Liver (tissue), 8 donors: ENCODE measurements at regions not wholly inside any gene's neighbourhood (a gene's known extent, or its start where the extent isn't known, plus 50 kb on each side); places are given as distances from the start of the nearest gene placed in this dataset.

Experiments used
- DNase-seq: peaks from one replicate; pipeline ENCODE4 v3.0.0-alpha.2; 2017; ENCODE audit warnings: low spot score
- H3K27ac ChIP-seq, 2 donors: one replicate each; pipeline ENCODE4 v1.7.0; 2013; ENCODE audit warnings: inconsistent platforms in 2 of 2, low read length in 2 of 2, control low read depth in 1 of 2, low read depth in 1 of 2, mild to moderate bottlenecking in 1 of 2
- H3K27me3 ChIP-seq, 4 donors: one replicate each; pipeline versions ENCODE4 v1.6.1 to v1.7.0; 2013; ENCODE audit warnings: low read length in 3 of 4, inconsistent platforms in 1 of 4, mild to moderate bottlenecking in 1 of 4, moderate library complexity in 1 of 4; ENCODE audit not compliant: control insufficient read depth in 4 of 4, insufficient read depth in 4 of 4
- H3K36me3 ChIP-seq, 4 donors: one replicate each; pipeline versions ENCODE4 v1.6.1 to v1.7.0; 2013; ENCODE audit warnings: low read length in 3 of 4, mild to moderate bottlenecking in 3 of 4, low read depth in 1 of 4, moderate library complexity in 1 of 4; ENCODE audit not compliant: control insufficient read depth in 4 of 4, insufficient read depth in 3 of 4
- H3K4me1 ChIP-seq, 4 donors: one replicate each; pipeline versions ENCODE4 v1.6.1 to v1.7.0; 2013; ENCODE audit warnings: low read length in 3 of 4, mild to moderate bottlenecking in 3 of 4, moderate library complexity in 1 of 4; ENCODE audit not compliant: control insufficient read depth in 4 of 4, insufficient read depth in 4 of 4
- H3K4me3 ChIP-seq, 3 donors: one replicate each; pipeline versions ENCODE4 v1.6.1 to v1.7.0; 2013; ENCODE audit warnings: low read length in 3 of 3, control low read depth in 1 of 3, low read depth in 1 of 3, mild to moderate bottlenecking in 1 of 3
- H3K9ac ChIP-seq, 2 donors: one replicate each; pipeline ENCODE4 v1.7.0; 2013; ENCODE audit warnings: low read length in 2 of 2, mild to moderate bottlenecking in 2 of 2, moderate library complexity in 2 of 2, control low read depth in 1 of 2, low read depth in 1 of 2
- H3K9me3 ChIP-seq, 4 donors: one replicate each; pipeline versions ENCODE4 v1.6.1 to v1.7.0; 2013; ENCODE audit warnings: low read length in 3 of 4; ENCODE audit not compliant: control insufficient read depth in 4 of 4
- ATF3 ChIP-seq: IDR thresholded peaks from 2 replicates; pipeline ENCODE4 v1.6.1; 2016; ENCODE audit warnings: antibody characterized with exemption
- FOXA2 ChIP-seq: IDR thresholded peaks from 2 replicates; pipeline ENCODE4 v1.6.1; 2016; ENCODE audit warnings: antibody characterized with exemption
- GABPA ChIP-seq, 2 donors: IDR thresholded peaks in 1 of 2; conservative IDR thresholded peaks in 1 of 2; 2 replicates each; pipeline ENCODE4 v1.6.1; 2016; ENCODE audit warnings: antibody characterized with exemption in 2 of 2, mild to moderate bottlenecking in 1 of 2, moderate library complexity in 1 of 2
- HNF4A ChIP-seq, 2 donors: conservative IDR thresholded peaks; 2 replicates each; pipeline ENCODE4 v1.6.1; 2016; ENCODE audit warnings: antibody characterized with exemption in 2 of 2, mild to moderate bottlenecking in 2 of 2
- HNF4G ChIP-seq: IDR thresholded peaks from 2 replicates; pipeline ENCODE4 v1.6.1; 2016; ENCODE audit warnings: antibody characterized with exemption
- JUND ChIP-seq, 2 donors: IDR thresholded peaks; 2 replicates each; pipeline ENCODE4 v1.6.1; 2016; ENCODE audit warnings: antibody characterized with exemption in 2 of 2
- MAX ChIP-seq: IDR thresholded peaks from 2 replicates; pipeline ENCODE4 v1.6.1; 2016; ENCODE audit warnings: antibody characterized with exemption
- NR2F2 ChIP-seq: IDR thresholded peaks from 2 replicates; pipeline ENCODE4 v1.6.1; 2016; ENCODE audit warnings: antibody characterized with exemption
- RAD21 ChIP-seq, 2 donors: IDR thresholded peaks; 2 replicates each; pipeline ENCODE4 v1.6.1; 2016; ENCODE audit warnings: antibody characterized with exemption in 2 of 2, mild to moderate bottlenecking in 2 of 2
- RXRA ChIP-seq, 2 donors: IDR thresholded peaks; 2 replicates each; pipeline ENCODE4 v1.6.1; 2017 to 2018; ENCODE audit warnings: antibody characterized with exemption in 2 of 2, mild to moderate bottlenecking in 1 of 2
- SP1 ChIP-seq: IDR thresholded peaks from 2 replicates; pipeline ENCODE4 v1.6.1; 2018; ENCODE audit warnings: antibody characterized with exemption, mild to moderate bottlenecking
- TAF1 ChIP-seq: conservative IDR thresholded peaks from 2 replicates; pipeline ENCODE4 v1.6.1; 2016; ENCODE audit warnings: antibody characterized with exemption, mild to moderate bottlenecking
- YY1 ChIP-seq: IDR thresholded peaks from 2 replicates; pipeline ENCODE4 v1.6.1; 2016; ENCODE audit warnings: antibody characterized with exemption, mild to moderate bottlenecking
- WGBS: extraction: QIAGEN DNeasy Blood & Tissue Kit; methylation state at CpG from one replicate; pipeline ENCODE4 v1.1.7; 2013; 5-methylcytosine and 5-hydroxymethylcytosine counted together
- TF ChIP-seq, protein P1 (sequence below): IDR thresholded peaks from 2 replicates; pipeline ENCODE4 v1.6.1; 2016; ENCODE audit warnings: antibody characterized with exemption, mild to moderate bottlenecking
- TF ChIP-seq, protein P2 (sequence below): IDR thresholded peaks from 2 replicates; pipeline ENCODE4 v1.6.1; 2016; ENCODE audit warnings: antibody characterized with exemption
- TF ChIP-seq, protein P3 (sequence below): fragments of 150-350 bp; IDR thresholded peaks from 2 replicates; pipeline ENCODE4 v1.5.1; 2017; ENCODE audit warnings: improper control_type of control experiment, low read depth, low read length; ENCODE audit not compliant: missing input control
- donor health status: healthy.
- donor health status: healthy.
- donor health status: healthy.
- donor health status: healthy.
- donor health status: healthy.

DNA sequence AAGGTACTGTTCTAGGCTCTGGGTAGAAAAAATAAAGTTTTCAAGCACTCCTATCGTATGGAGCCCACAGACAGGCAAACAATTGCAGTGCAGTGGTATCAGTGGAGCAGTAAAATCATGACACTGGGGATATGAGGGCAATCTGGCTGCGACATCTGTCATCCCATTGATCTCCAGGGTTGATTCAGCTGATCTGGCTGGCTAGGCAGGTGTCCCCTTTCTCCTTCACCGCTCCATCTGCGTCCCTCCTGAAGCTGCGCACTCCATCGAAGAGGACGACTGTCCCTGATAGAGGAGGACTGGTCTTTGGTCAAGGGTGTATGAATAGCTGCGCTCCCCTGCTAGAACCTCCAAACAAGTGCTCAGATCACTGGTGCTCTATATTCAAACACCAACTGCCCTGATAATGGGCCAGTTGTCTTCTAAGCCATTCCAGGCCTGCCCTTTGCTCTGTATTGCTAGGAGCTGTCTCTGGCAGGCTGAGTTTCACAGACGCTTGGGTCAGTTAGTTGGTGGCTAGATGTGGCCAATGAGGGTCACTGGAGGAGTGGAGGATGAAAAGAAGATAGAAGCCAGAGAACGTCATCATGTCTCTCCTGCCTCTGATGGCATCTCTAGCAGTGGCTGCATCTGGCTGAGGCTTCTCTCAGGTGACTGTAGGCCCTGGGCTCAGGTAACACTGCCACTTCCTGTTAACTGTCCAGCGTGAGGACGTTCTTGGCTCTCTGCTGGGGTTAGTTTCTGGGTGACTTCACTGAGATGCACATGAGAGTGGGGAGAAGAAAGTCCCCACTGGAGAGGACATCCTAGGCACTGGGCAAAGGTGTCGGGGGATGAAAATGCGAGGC, 205.0 kb upstream of the FOXN3 start:
- no peaks in the 10 kb centered on the region for H3K27me3 ChIP-seq
- H3K4me3 ChIP-seq, result no peak overlapping the region
- WGBS, result 93% methylated on average over 14 of the region's 14 CpGs
- no peaks in the 10 kb centered on the region for H3K9me3 ChIP-seq
- TF ChIP-seq, protein P1, sequence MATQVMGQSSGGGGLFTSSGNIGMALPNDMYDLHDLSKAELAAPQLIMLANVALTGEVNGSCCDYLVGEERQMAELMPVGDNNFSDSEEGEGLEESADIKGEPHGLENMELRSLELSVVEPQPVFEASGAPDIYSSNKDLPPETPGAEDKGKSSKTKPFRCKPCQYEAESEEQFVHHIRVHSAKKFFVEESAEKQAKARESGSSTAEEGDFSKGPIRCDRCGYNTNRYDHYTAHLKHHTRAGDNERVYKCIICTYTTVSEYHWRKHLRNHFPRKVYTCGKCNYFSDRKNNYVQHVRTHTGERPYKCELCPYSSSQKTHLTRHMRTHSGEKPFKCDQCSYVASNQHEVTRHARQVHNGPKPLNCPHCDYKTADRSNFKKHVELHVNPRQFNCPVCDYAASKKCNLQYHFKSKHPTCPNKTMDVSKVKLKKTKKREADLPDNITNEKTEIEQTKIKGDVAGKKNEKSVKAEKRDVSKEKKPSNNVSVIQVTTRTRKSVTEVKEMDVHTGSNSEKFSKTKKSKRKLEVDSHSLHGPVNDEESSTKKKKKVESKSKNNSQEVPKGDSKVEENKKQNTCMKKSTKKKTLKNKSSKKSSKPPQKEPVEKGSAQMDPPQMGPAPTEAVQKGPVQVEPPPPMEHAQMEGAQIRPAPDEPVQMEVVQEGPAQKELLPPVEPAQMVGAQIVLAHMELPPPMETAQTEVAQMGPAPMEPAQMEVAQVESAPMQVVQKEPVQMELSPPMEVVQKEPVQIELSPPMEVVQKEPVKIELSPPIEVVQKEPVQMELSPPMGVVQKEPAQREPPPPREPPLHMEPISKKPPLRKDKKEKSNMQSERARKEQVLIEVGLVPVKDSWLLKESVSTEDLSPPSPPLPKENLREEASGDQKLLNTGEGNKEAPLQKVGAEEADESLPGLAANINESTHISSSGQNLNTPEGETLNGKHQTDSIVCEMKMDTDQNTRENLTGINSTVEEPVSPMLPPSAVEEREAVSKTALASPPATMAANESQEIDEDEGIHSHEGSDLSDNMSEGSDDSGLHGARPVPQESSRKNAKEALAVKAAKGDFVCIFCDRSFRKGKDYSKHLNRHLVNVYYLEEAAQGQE, result no peak
- TF ChIP-seq RAD21 (IDR thresholded peaks at IDR 0.05), result no peak
- TF ChIP-seq MAX, result no peak
- TF ChIP-seq FOXA2, result no peak
- TF ChIP-seq RXRA (IDR thresholded peaks at IDR 0.05), result no peak
- no peak for TF ChIP-seq ATF3
- TF ChIP-seq GABPA (IDR thresholded peaks at IDR 0.05 in 1 of 2, conservative IDR thresholded peaks at IDR 0.05 in 1 of 2), result no peak
- TF ChIP-seq NR2F2, result no peak
- TF ChIP-seq JUND (IDR thresholded peaks at IDR 0.05), result no peak
- no peaks in the 10 kb centered on the region for H3K36me3 ChIP-seq
- no peak for DNase-seq
- H3K27ac ChIP-seq, result no peak overlapping the region
- H3K9ac ChIP-seq, result no peak overlapping the region
- H3K4me1 ChIP-seq, result peaks cover 0 to 13% (median 6%) of the 10 kb centered on the region in 4 donors

DNA sequence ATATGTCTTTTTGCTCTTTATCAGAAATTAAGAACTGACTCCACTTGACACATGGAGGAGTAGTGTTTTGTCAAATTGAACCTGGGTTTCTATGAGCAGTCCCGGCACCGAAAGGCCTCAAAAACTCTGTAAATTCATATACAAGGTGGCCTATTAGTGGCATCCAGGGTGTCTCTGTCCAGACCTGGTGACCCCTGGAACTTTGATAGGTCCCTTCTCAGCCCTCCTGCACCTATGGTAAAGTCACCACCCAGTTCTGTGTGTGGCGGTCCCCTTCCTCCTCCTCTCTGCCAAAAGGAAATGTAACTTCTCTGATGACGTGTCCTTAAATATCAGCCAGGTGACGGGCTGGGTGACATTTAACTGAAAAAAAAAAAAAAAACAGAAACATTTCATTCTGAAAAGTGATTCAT, 204.0 kb upstream of the FOXN3 start:
- Histone ChIP-seq H3K4me1 (peaks cover 0 to 20% (median 9%) of the 10 kb centered on the region in 4 donors), H3K9me3 (no peaks in the 10 kb centered on the region), H3K27ac (no peak overlapping the region), H3K27me3 (no peaks in the 10 kb centered on the region), H3K36me3 (no peaks in the 10 kb centered on the region), H3K4me3 (no peak overlapping the region), H3K9ac (no peak overlapping the region)
- DNase-seq, result no peak
- TF ChIP-seq GABPA (IDR thresholded peaks at IDR 0.05 in 1 of 2, conservative IDR thresholded peaks at IDR 0.05 in 1 of 2), result no peak
- no peak for TF ChIP-seq NR2F2
- TF ChIP-seq HNF4A (conservative IDR thresholded peaks at IDR 0.05), result no peak
- no peak for TF ChIP-seq ATF3
- TF ChIP-seq HNF4G, result no peak
- no peak for TF ChIP-seq RAD21 (IDR thresholded peaks at IDR 0.05)
- no peak for TF ChIP-seq YY1
- no peak for TF ChIP-seq TAF1
- TF ChIP-seq RXRA (IDR thresholded peaks at IDR 0.05), result no peak
- TF ChIP-seq, protein P2, sequence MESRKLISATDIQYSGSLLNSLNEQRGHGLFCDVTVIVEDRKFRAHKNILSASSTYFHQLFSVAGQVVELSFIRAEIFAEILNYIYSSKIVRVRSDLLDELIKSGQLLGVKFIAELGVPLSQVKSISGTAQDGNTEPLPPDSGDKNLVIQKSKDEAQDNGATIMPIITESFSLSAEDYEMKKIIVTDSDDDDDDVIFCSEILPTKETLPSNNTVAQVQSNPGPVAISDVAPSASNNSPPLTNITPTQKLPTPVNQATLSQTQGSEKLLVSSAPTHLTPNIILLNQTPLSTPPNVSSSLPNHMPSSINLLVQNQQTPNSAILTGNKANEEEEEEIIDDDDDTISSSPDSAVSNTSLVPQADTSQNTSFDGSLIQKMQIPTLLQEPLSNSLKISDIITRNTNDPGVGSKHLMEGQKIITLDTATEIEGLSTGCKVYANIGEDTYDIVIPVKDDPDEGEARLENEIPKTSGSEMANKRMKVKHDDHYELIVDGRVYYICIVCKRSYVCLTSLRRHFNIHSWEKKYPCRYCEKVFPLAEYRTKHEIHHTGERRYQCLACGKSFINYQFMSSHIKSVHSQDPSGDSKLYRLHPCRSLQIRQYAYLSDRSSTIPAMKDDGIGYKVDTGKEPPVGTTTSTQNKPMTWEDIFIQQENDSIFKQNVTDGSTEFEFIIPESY, result no peak
- no peak for TF ChIP-seq JUND (IDR thresholded peaks at IDR 0.05)
- TF ChIP-seq FOXA2, result no peak
- no peak for TF ChIP-seq SP1
- TF ChIP-seq, protein P3, sequence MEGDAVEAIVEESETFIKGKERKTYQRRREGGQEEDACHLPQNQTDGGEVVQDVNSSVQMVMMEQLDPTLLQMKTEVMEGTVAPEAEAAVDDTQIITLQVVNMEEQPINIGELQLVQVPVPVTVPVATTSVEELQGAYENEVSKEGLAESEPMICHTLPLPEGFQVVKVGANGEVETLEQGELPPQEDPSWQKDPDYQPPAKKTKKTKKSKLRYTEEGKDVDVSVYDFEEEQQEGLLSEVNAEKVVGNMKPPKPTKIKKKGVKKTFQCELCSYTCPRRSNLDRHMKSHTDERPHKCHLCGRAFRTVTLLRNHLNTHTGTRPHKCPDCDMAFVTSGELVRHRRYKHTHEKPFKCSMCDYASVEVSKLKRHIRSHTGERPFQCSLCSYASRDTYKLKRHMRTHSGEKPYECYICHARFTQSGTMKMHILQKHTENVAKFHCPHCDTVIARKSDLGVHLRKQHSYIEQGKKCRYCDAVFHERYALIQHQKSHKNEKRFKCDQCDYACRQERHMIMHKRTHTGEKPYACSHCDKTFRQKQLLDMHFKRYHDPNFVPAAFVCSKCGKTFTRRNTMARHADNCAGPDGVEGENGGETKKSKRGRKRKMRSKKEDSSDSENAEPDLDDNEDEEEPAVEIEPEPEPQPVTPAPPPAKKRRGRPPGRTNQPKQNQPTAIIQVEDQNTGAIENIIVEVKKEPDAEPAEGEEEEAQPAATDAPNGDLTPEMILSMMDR, result no peak
- WGBS, result 80% methylated on average over 5 of the region's 5 CpGs
